Vagina (tissue), 2 donors: ENCODE measurements at regions not wholly inside any gene's neighbourhood (a gene's known extent, or its start where the extent isn't known, plus 50 kb on each side); places are given as distances from the start of the nearest gene placed in this dataset.

Experiments used
- CTCF ChIP-seq, 3 experiments: fragments of 450-650 bp in 2 of 3; fragments of 200-600 bp in 1 of 3; sonication (generic) in 1 of 3; IDR thresholded peaks; one replicate each; pipeline ENCODE4 v1.5.1; 2017 to 2019; ENCODE audit warnings: antibody characterized with exemption in 3 of 3, mild to moderate bottlenecking in 2 of 3, moderate library complexity in 2 of 3
- POLR2A ChIP-seq, 2 donors: fragments of 450-650 bp; IDR thresholded peaks; one replicate each; pipeline ENCODE4 v1.6.1; 2017; ENCODE audit warnings: antibody characterized with exemption in 2 of 2, mild to moderate bottlenecking in 2 of 2, moderate library complexity in 2 of 2

GRCh38 chr2:128780434-128781080 lies 461.9 kb upstream of the HS6ST1 start:
- TF ChIP-seq POLR2A (IDR thresholded peaks at IDR 0.05) (no peak), CTCF (IDR thresholded peaks at IDR 0.05) (no peak)
